ENCODE measurements at regions not wholly inside any gene's neighbourhood (a gene's known extent, or its start where the extent isn't known, plus 50 kb on each side); places are given as distances from the start of the nearest gene placed in this dataset.

DNA sequence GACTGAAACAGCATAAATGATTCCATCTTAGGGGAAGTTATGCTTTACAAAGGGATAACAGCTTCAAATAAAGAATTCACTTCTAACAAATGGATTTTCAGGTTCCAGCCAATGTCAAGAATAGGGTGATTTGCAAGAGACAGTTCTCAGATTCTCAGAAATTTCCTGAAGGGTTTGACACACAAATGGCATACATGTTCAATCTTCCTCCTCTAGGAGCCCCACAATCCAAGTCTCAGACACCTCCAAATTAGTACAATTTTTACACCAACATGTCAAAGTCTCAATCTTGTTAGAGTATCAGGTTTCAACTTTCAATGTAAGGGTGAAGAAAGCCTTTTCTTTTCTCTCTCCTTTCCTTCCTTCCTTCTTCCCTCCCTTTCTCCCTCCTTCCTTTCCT is 996.6 kb downstream of the TLE1 start (continued):
- no peak for TF ChIP-seq DPF2 (IDR thresholded peaks at IDR 0.05)
- no peak for TF ChIP-seq WRNIP1 (IDR thresholded peaks at IDR 0.05; ENCODE audit: borderline replicate concordance, low read depth, low read length)
- TF ChIP-seq, protein P1, sequence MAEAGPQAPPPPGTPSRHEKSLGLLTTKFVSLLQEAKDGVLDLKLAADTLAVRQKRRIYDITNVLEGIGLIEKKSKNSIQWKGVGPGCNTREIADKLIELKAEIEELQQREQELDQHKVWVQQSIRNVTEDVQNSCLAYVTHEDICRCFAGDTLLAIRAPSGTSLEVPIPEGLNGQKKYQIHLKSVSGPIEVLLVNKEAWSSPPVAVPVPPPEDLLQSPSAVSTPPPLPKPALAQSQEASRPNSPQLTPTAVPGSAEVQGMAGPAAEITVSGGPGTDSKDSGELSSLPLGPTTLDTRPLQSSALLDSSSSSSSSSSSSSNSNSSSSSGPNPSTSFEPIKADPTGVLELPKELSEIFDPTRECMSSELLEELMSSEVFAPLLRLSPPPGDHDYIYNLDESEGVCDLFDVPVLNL (IDR thresholded peaks at IDR 0.05; ENCODE audit: low read depth, low read length), result no peak
- no peak for TF ChIP-seq SP1 (IDR thresholded peaks at IDR 0.05; ENCODE audit: low read depth, low read length)

GRCh38 chr9:80691229-80691628 is 998.1 kb downstream of the TLE1 start:
- ChIA-PET POLR2A (no interaction called here), RAD21 (ENCODE audit: unreplicated experiment) (interaction anchor here (0.7 kb wide), 1 partner anchor 122 kb away, joined by 3 read pairs; no protein-coding TSS in a partner anchor), CTCF (no interaction called here), SMC1A (ENCODE audit: uncharacterized antibody, unreplicated experiment) (no interaction called here)
- intact Hi-C loops (cut with micrococcal nuclease; ENCODE audit: unreplicated experiment), result no loop called here
- H3K27ac ChIP-seq (ENCODE audit: control insufficient read depth, insufficient read depth), result no peak overlapping the region
- H3K27me3 ChIP-seq (replicated peaks in 1 of 2; ENCODE audit: control insufficient read depth in 2 of 2, insufficient read depth in 2 of 2, low read length in 1 of 2), result no peaks in the 10 kb centered on the region
- in situ Hi-C loops (cut with MboI), result no loop called here
- BruUV-seq (replicated peaks), result no TSS peak
- FAIRE-seq (no peak), ATAC-seq (no peak), DNase-seq (ENCODE audit: low read depth, low spot score) (no peak)
- H3K4me3 ChIP-seq, result no peak overlapping the region
- no peak overlapping the region for H3K4me2 ChIP-seq (ENCODE audit: control insufficient read depth, insufficient read depth)
- H3K4me1 ChIP-seq (ENCODE audit: control insufficient read depth, insufficient read depth, low read length), result no peaks in the 10 kb centered on the region
- no peaks in the 10 kb centered on the region for H3K9me3 ChIP-seq (replicated peaks; ENCODE audit: control insufficient read depth, insufficient read depth, low read length)
- no peaks in the 10 kb centered on the region for H4K20me1 ChIP-seq (ENCODE audit: control insufficient read depth, insufficient read depth)
- H3K36me3 ChIP-seq (ENCODE audit: control insufficient read depth in 2 of 2, insufficient read depth in 2 of 2, low read length in 1 of 2), result no peaks in the 10 kb centered on the region
- H3K79me2 ChIP-seq (ENCODE audit: control insufficient read depth, insufficient read depth, low read length), result no peaks in the 10 kb centered on the region
- H2AFZ ChIP-seq (ENCODE audit: control insufficient read depth, low read depth, low read length), result no peak overlapping the region
- TF ChIP-seq STAT3 (IDR thresholded peaks at IDR 0.05; ENCODE audit: low read depth, low read length) (no peak), HDGF (IDR thresholded peaks at IDR 0.05) (no peak), RB1 (IDR thresholded peaks at IDR 0.05; ENCODE audit: borderline replicate concordance) (no peak), RBBP5 (conservative IDR thresholded peaks at IDR 0.05) (no peak), ZZZ3 (IDR thresholded peaks at IDR 0.05; ENCODE audit: control insufficient read depth, insufficient read length, low read depth) (no peak), MEF2A (IDR thresholded peaks at IDR 0.05; ENCODE audit: insufficient read depth, low read depth, low read length) (no peak), TCF3 (IDR thresholded peaks at IDR 0.05; ENCODE audit: borderline replicate concordance, insufficient read depth, low read depth, low read length) (no peak), BRCA1 (IDR thresholded peaks at IDR 0.05; ENCODE audit: low read depth, low read length) (no peak)
- TF ChIP-seq, protein P1 (IDR thresholded peaks at IDR 0.05; ENCODE audit: low read depth, low read length), result no peak
- no peak overlapping the region for H3K9ac ChIP-seq (ENCODE audit: control insufficient read depth, insufficient read depth, low read length)

Measured in GM12878 (cell line).